ENCODE measurements at regions not wholly inside any gene's neighbourhood (a gene's known extent, or its start where the extent isn't known, plus 50 kb on each side); places are given as distances from the start of the nearest gene placed in this dataset.

- H3K4me3 ChIP-seq (ENCODE audit: low read length), result no peak overlapping the region
- no peaks in the 10 kb centered on the region for H3K9me2 ChIP-seq (ENCODE audit: insufficient read depth, low read length)
- no peak overlapping the region for H3K4me2 ChIP-seq (ENCODE audit: low read length)
- H3K27ac ChIP-seq (ENCODE audit: low read length), result no peak overlapping the region
- H3K36me3 ChIP-seq (ENCODE audit: insufficient read depth, low read length), result no peaks in the 10 kb centered on the region
- H3K79me2 ChIP-seq (replicated peaks; ENCODE audit: insufficient read depth, low read length), result no peaks in the 10 kb centered on the region
- H3K27me3 ChIP-seq (ENCODE audit: insufficient read depth, low read depth, low read length), result no peaks in the 10 kb centered on the region
- H3K9ac ChIP-seq (ENCODE audit: low read length), result no peak overlapping the region
- H4K20me1 ChIP-seq (ENCODE audit: insufficient read depth), result no peaks in the 10 kb centered on the region
- no peaks in the 10 kb centered on the region for H3K9me3 ChIP-seq (ENCODE audit: low read length)
- TF ChIP-seq TAF1 (IDR thresholded peaks at IDR 0.05; ENCODE audit: low read depth) (no peak), POLR2AphosphoS5 (IDR thresholded peaks at IDR 0.05) (no peak), EZH2 (IDR thresholded peaks at IDR 0.05; ENCODE audit: borderline replicate concordance, insufficient read depth, low read length, poor library complexity, severe bottlenecking) (no peak)
- no peak overlapping the region for H2AFZ ChIP-seq (ENCODE audit: low read depth, low read length)
- H3F3A ChIP-seq (ENCODE audit: insufficient read depth, low read length, poor library complexity, severe bottlenecking), result no peaks in the 10 kb centered on the region
These were observed 416.9 kb downstream of the PTPRU start for GRCh38 chr1:29653034-29653810.

- Histone ChIP-seq H3K27ac (ENCODE audit: low read length) (no peak overlapping the region), H3K9me2 (ENCODE audit: insufficient read depth, low read length) (no peaks in the 10 kb centered on the region), H3K9me3 (ENCODE audit: low read length) (no peaks in the 10 kb centered on the region), H4K20me1 (ENCODE audit: insufficient read depth) (no peaks in the 10 kb centered on the region), H3K36me3 (ENCODE audit: insufficient read depth, low read length) (no peaks in the 10 kb centered on the region), H3K79me2 (replicated peaks; ENCODE audit: insufficient read depth, low read length) (no peaks in the 10 kb centered on the region), H3K4me3 (ENCODE audit: low read length) (no peak overlapping the region), H2AFZ (ENCODE audit: low read depth, low read length) (no peak overlapping the region), H3F3A (ENCODE audit: insufficient read depth, low read length, poor library complexity, severe bottlenecking) (no peaks in the 10 kb centered on the region), H3K9ac (ENCODE audit: low read length) (no peak overlapping the region), H3K4me2 (ENCODE audit: low read length) (no peak overlapping the region), H3K27me3 (ENCODE audit: insufficient read depth, low read depth, low read length) (no peaks in the 10 kb centered on the region)
- no peak for TF ChIP-seq REST (IDR thresholded peaks at IDR 0.05; ENCODE audit: borderline replicate concordance)
- TF ChIP-seq POLR2AphosphoS5 (IDR thresholded peaks at IDR 0.05), result no peak
- TF ChIP-seq MXI1 (conservative IDR thresholded peaks at IDR 0.05; ENCODE audit: poor library complexity, severe bottlenecking), result no peak
- no peak for TF ChIP-seq RAD21 (conservative IDR thresholded peaks at IDR 0.05)
- no peak for TF ChIP-seq EZH2 (IDR thresholded peaks at IDR 0.05; ENCODE audit: borderline replicate concordance, insufficient read depth, low read length, poor library complexity, severe bottlenecking)
- no peak for TF ChIP-seq TAF1 (IDR thresholded peaks at IDR 0.05; ENCODE audit: low read depth)
- no peak for TF ChIP-seq CTCF (IDR thresholded peaks at IDR 0.05; ENCODE audit: poor library complexity, severe bottlenecking)
- TF ChIP-seq EP300 (conservative IDR thresholded peaks at IDR 0.05; ENCODE audit: poor library complexity, severe bottlenecking), result no peak
- no peak for TF ChIP-seq SMC3 (conservative IDR thresholded peaks at IDR 0.05; ENCODE audit: poor library complexity)
These were observed 415.7 kb downstream of the PTPRU start for GRCh38 chr1:29651684-29652665.

Data from neural cell (in vitro differentiated cells).